IMR-90 (cell line): ENCODE measurements at regions not wholly inside any gene's neighbourhood (a gene's known extent, or its start where the extent isn't known, plus 50 kb on each side); places are given as distances from the start of the nearest gene placed in this dataset.

Source experiments
- ATAC-seq: fragments of 200-7000 bp; cut with Tn5 transposase; 2 replicates; pipeline ENCODE4 v1.9.1; 2020; ENCODE audit warnings: low read depth, mild to moderate bottlenecking, moderate library complexity
- BruUV-seq: library from RNA; stranded (reverse); fragments of 400-500 nt; replicated peaks from 2 replicates; lab custom pipeline; 2021; lab: Mats Ljungman, UMichigan
- CTCF ChIA-PET: fragments of 300-600 bp; formaldehyde crosslinking; extraction: SDS; loops from one replicate; lab custom pipeline; 2021; ENCODE audit warnings: antibody characterized with exemption; lab: Yijun Ruan, JAX
- POLR2A ChIA-PET: fragments of 300-600 bp; sonication (Branson Sonifier 250); formaldehyde crosslinking; loops from one replicate; lab custom pipeline; 2022; ENCODE audit warnings: antibody characterized with exemption; ENCODE audit not compliant: unreplicated experiment; lab: Charles Lee
- DNase-seq: peaks from one replicate; pipeline ENCODE4 v3.0.0; 2013
- H2AFZ ChIP-seq: replicated peaks from 2 replicates; pipeline ENCODE3; 2013; ENCODE audit warnings: low read length, mild to moderate bottlenecking; ENCODE audit not compliant: poor library complexity
- H2AK5ac ChIP-seq: 2 replicates; pipeline ENCODE4 v1.6.1; 2013; ENCODE audit warnings: low read depth, low read length, inconsistent platforms
- H2AK9ac ChIP-seq: replicated peaks from 2 replicates; pipeline ENCODE3; 2013; ENCODE audit warnings: mild to moderate bottlenecking, low read depth, low read length, moderate library complexity; ENCODE audit not compliant: poor library complexity
- H2BK120ac ChIP-seq: 2 replicates; pipeline ENCODE4 v1.6.1; 2013; ENCODE audit warnings: low read depth, low read length, inconsistent platforms
- H2BK15ac ChIP-seq: 3 replicates; pipeline ENCODE4 v1.6.1; 2013; ENCODE audit warnings: low read depth, low read length, inconsistent platforms
- H2BK20ac ChIP-seq: 2 replicates; pipeline ENCODE4 v1.6.1; 2013; ENCODE audit warnings: low read depth, mild to moderate bottlenecking, inconsistent platforms, low read length, moderate library complexity
- H2BK5ac ChIP-seq: 2 replicates; pipeline ENCODE4 v1.6.1; 2013; ENCODE audit warnings: mild to moderate bottlenecking, low read depth, low read length, inconsistent platforms; ENCODE audit not compliant: poor library complexity, severe bottlenecking
- H3K14ac ChIP-seq: replicated peaks from 2 replicates; pipeline ENCODE4 v1.6.1; 2013; ENCODE audit warnings: low read depth, low read length, inconsistent platforms
- H3K18ac ChIP-seq: 2 replicates; pipeline ENCODE4 v1.6.1; 2013; ENCODE audit warnings: low read depth, low read length, control low read depth
- H3K23ac ChIP-seq: 2 replicates; pipeline ENCODE4 v1.6.1; 2013; ENCODE audit warnings: low read depth, low read length, inconsistent platforms
- H3K27ac ChIP-seq: 2 replicates; pipeline ENCODE4 v1.5.1; 2013; ENCODE audit warnings: mild to moderate bottlenecking, control low read depth, low read length; ENCODE audit not compliant: insufficient read depth
- H3K27me3 ChIP-seq: 2 replicates; pipeline ENCODE4 v1.6.1; 2013; ENCODE audit warnings: low read length; ENCODE audit not compliant: control insufficient read depth, insufficient read depth
- H3K36me3 ChIP-seq: 2 replicates; pipeline ENCODE4 v1.6.1; 2013; ENCODE audit warnings: low read length, mixed read lengths; ENCODE audit not compliant: control insufficient read depth, insufficient read depth
- H3K4ac ChIP-seq: 2 replicates; pipeline ENCODE4 v1.6.1; 2013; ENCODE audit warnings: low read depth, low read length, inconsistent platforms
- H3K4me1 ChIP-seq: 2 replicates; pipeline ENCODE4 v1.6.1; 2013; ENCODE audit warnings: low read length, mixed read lengths; ENCODE audit not compliant: control insufficient read depth, insufficient read depth
- H3K4me2 ChIP-seq: 2 replicates; pipeline ENCODE4 v1.6.1; 2013; ENCODE audit warnings: low read depth, mild to moderate bottlenecking, control low read depth, low read length, moderate library complexity
- H3K4me3 ChIP-seq: 2 replicates; pipeline ENCODE4 v1.5.1; 2013; ENCODE audit warnings: low read depth, mild to moderate bottlenecking, control low read depth, low read length, moderate library complexity; ENCODE audit not compliant: insufficient read depth
- H3K56ac ChIP-seq: 2 replicates; pipeline ENCODE4 v1.6.1; 2013; ENCODE audit warnings: low read length, inconsistent platforms; ENCODE audit not compliant: insufficient read depth; ENCODE audit errors: extremely low read depth
- H3K79me1 ChIP-seq, 2 experiments: 2 replicates each; pipeline ENCODE4 v1.6.1; 2013; ENCODE audit warnings: low read length in 2 of 2, inconsistent platforms in 1 of 2, low read depth in 1 of 2
- H3K9ac ChIP-seq: 2 replicates; pipeline ENCODE4 v1.6.1; 2013; ENCODE audit warnings: low read depth, low read length, control low read depth
- H3K9me1 ChIP-seq: 2 replicates; pipeline ENCODE4 v1.6.1; 2013; ENCODE audit warnings: low read length, inconsistent platforms; ENCODE audit not compliant: insufficient read depth
- H3K9me3 ChIP-seq: 2 replicates; pipeline ENCODE4 v1.6.1; 2013; ENCODE audit warnings: low read length; ENCODE audit not compliant: control insufficient read depth, insufficient read depth
- H4K20me1 ChIP-seq: 2 replicates; pipeline ENCODE4 v1.6.1; 2013; ENCODE audit warnings: low read length, inconsistent platforms; ENCODE audit not compliant: insufficient read depth
- H4K5ac ChIP-seq: 2 replicates; pipeline ENCODE4 v1.6.1; 2013; ENCODE audit warnings: mild to moderate bottlenecking, low read depth, low read length, control low read depth
- H4K8ac ChIP-seq, 2 experiments: 2 replicates each; pipeline ENCODE4 v1.6.1; 2013; ENCODE audit warnings: low read depth in 2 of 2, low read length in 2 of 2, control low read depth in 1 of 2, inconsistent platforms in 1 of 2
- H4K91ac ChIP-seq: 2 replicates; pipeline ENCODE4 v1.6.1; 2013; ENCODE audit warnings: low read depth, low read length, inconsistent platforms; ENCODE audit not compliant: insufficient read depth
- BHLHE40 ChIP-seq: fragments of 150-350 bp; IDR thresholded peaks from 2 replicates; pipeline ENCODE4 v1.6.1; 2016; ENCODE audit warnings: mild to moderate bottlenecking, low read depth, low read length
- CEBPB ChIP-seq: IDR thresholded peaks from 2 replicates; pipeline ENCODE4 v1.6.1; 2012; ENCODE audit warnings: low read depth, low read length, improper control_type of control experiment
- CHD1 ChIP-seq: IDR thresholded peaks from 2 replicates; pipeline ENCODE4 v1.6.1; 2012; ENCODE audit warnings: low read depth, low read length, improper control_type of control experiment
- FOS ChIP-seq: fragments of 150-350 bp; IDR thresholded peaks from 2 replicates; pipeline ENCODE4 v1.6.1; 2016; ENCODE audit warnings: low read depth, low read length
- MAFK ChIP-seq: IDR thresholded peaks from 2 replicates; pipeline ENCODE4 v1.6.1; 2012; ENCODE audit warnings: low read depth, low read length, improper control_type of control experiment
- MAZ ChIP-seq: IDR thresholded peaks from 2 replicates; pipeline ENCODE4 v1.6.1; 2012; ENCODE audit warnings: low read depth, mild to moderate bottlenecking, low read length, improper control_type of control experiment, moderate library complexity, borderline replicate concordance
- MXI1 ChIP-seq: IDR thresholded peaks from 2 replicates; pipeline ENCODE4 v1.6.1; 2012; ENCODE audit warnings: low read depth, mild to moderate bottlenecking, low read length, moderate library complexity, borderline replicate concordance
- NFE2L2 ChIP-seq: fragments of 150-350 bp; IDR thresholded peaks from 2 replicates; pipeline ENCODE4 v1.6.1; 2016; ENCODE audit warnings: low read depth, mild to moderate bottlenecking, low read length
- POLR2A ChIP-seq: IDR thresholded peaks from 2 replicates; pipeline ENCODE4 v1.6.1; 2012; ENCODE audit warnings: mild to moderate bottlenecking, low read depth, low read length
- RAD21 ChIP-seq: IDR thresholded peaks from 2 replicates; pipeline ENCODE4 v1.6.1; 2012; ENCODE audit warnings: low read length, improper control_type of control experiment
- RCOR1 ChIP-seq: IDR thresholded peaks from 2 replicates; pipeline ENCODE4 v1.6.1; 2012; ENCODE audit warnings: mild to moderate bottlenecking, low read length, improper control_type of control experiment; ENCODE audit not compliant: insufficient replicate concordance
- RFX5 ChIP-seq: IDR thresholded peaks from 2 replicates; pipeline ENCODE4 v1.8.0; 2012; ENCODE audit warnings: low read depth, mild to moderate bottlenecking, low read length, moderate library complexity
- SMC3 ChIP-seq: fragments of 150-350 bp; IDR thresholded peaks from 2 replicates; pipeline ENCODE4 v1.6.1; 2016; ENCODE audit warnings: low read depth, mild to moderate bottlenecking, antibody characterized with exemption, low read length, moderate library complexity
- WGBS, 2 experiments: methylation state at CpG; one replicate each; pipeline versions ENCODE4 v1.1.5 to v1.1.7; 2013; ENCODE audit warnings: missing lambda C conversion rate in 2 of 2; ENCODE audit not compliant: insufficient read length in 1 of 2; ENCODE audit errors: extremely low coverage in 2 of 2; 5-methylcytosine and 5-hydroxymethylcytosine counted together
- dilution Hi-C: fragments of 300-500 bp; cut with HindIII; formaldehyde crosslinking; loops from one replicate; pipeline ENCODE4 v1.14.3; 2018; ENCODE audit warnings: low sequenced_read_pairs; ENCODE audit not compliant: unreplicated experiment
- in situ Hi-C: fragments of 300-500 bp; cut with MboI; formaldehyde crosslinking; loops from 3 replicates; pipeline ENCODE4 v1.14.3; 2019; ENCODE audit warnings: low sequenced_read_pairs, inconsistent platforms, mixed read lengths
- intact Hi-C: fragments of 100-400 bp; cut with micrococcal nuclease; formaldehyde crosslinking; loops from 2 replicates; pipeline ENCODE4 v1.10.0; 2022
- TF ChIP-seq, protein P1 (sequence below): fragments of 150-350 bp; IDR thresholded peaks from 2 replicates; pipeline ENCODE4 v1.6.1; 2016; ENCODE audit warnings: low read depth, mild to moderate bottlenecking, low read length, moderate library complexity, borderline replicate concordance
- TF ChIP-seq, protein P2 (sequence below): fragments of 150-350 bp; IDR thresholded peaks from 2 replicates; pipeline ENCODE4 v1.6.1; 2017; ENCODE audit warnings: mild to moderate bottlenecking, antibody characterized with exemption, low read length, low read depth
- TF ChIP-seq, protein P3 (sequence below): conservative IDR thresholded peaks from 2 replicates; pipeline ENCODE4 v1.5.1; 2012; ENCODE audit warnings: mild to moderate bottlenecking, low read depth, low read length, improper control_type of control experiment

DNA sequence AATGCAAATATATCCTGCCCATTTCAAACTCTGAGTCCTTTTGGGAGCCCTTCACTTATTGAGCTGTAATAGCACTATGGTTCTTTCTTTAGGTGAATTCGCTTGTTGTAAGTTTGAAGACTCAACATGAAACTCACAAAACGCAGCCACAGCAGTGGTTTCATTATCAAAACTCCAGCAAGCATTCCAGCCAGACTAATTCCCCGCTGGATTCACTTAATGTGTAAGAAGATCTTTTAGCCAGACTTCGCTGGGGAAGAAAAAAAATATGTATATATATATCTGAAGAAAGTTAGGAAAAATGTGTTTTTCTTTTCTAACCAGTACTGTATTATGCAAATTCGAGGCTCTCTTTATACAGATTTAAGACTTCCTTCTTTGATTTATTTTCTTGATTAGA, 241.1 kb downstream of the WNT5A start:
- intact Hi-C loops = no loop called here
- Histone ChIP-seq H3K23ac (no peak overlapping the region), H2AK9ac (no peak overlapping the region), H2BK120ac (peak overlapping the region; percentile 57), H3K4me1 (peaks cover 2% of the 10 kb centered on the region; the same call in 1 of the 2 replicates), H3K27ac (peak overlapping the region; percentile 13; the same call in 1 of the 2 replicates), H2BK5ac (peak overlapping the region; percentile 19), H3K79me1 (no peaks in the 10 kb centered on the region), H4K20me1 (no peaks in the 10 kb centered on the region), H3K9ac (peak overlapping the region; percentile 46; the same call in 1 of the 2 replicates), H3K4me2 (peak overlapping the region; percentile 77; the same call in 1 of the 2 replicates), H3K27me3 (no peaks in the 10 kb centered on the region), H3K4me3 (no peak overlapping the region), H4K5ac (peak overlapping the region; percentile 19; the same call in 1 of the 2 replicates), H2BK20ac (peak overlapping the region; percentile 32; the same call in 1 of the 2 replicates), H4K8ac (peak overlapping the region; percentile 24 to 72; a peak in 2 of 4 replicates), H2AFZ (no peak overlapping the region), H3K18ac (peak overlapping the region; percentile 63), H3K4ac (no peak overlapping the region; the same call in 1 of the 2 replicates), H3K9me3 (peaks cover 4% of the 10 kb centered on the region; the same call in 1 of the 2 replicates), H4K91ac (peak overlapping the region; percentile 45; the same call in 1 of the 2 replicates), H3K56ac (no peak overlapping the region; the same call in 1 of the 2 replicates), H2AK5ac (no peak overlapping the region), H3K36me3 (no peaks in the 10 kb centered on the region), H3K9me1 (no peaks in the 10 kb centered on the region), H2BK15ac (peak overlapping the region; percentile 94; the same call in 2 of the 3 replicates), H3K14ac (no peak overlapping the region)
- DNase-seq (peak; percentile 38), ATAC-seq (peak; percentile 37; the same call in 1 of the 2 replicates)
- ChIA-PET CTCF (no interaction called here), POLR2A (no interaction called here)
- no CpG with 5 or more reads among the region's 5 CpGs for WGBS, 2 experiments
- in situ Hi-C loops = no loop called here
- BruUV-seq = no TSS peak
- dilution Hi-C loops = no loop called here
- TF ChIP-seq, protein P1, sequence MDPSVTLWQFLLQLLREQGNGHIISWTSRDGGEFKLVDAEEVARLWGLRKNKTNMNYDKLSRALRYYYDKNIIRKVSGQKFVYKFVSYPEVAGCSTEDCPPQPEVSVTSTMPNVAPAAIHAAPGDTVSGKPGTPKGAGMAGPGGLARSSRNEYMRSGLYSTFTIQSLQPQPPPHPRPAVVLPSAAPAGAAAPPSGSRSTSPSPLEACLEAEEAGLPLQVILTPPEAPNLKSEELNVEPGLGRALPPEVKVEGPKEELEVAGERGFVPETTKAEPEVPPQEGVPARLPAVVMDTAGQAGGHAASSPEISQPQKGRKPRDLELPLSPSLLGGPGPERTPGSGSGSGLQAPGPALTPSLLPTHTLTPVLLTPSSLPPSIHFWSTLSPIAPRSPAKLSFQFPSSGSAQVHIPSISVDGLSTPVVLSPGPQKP = no peak
- no peak for TF ChIP-seq MXI1
- no peak for TF ChIP-seq SMC3
- no peak for TF ChIP-seq BHLHE40
- no peak for TF ChIP-seq RFX5
- TF ChIP-seq MAFK = no peak
- no peak for TF ChIP-seq RCOR1
- no peak for TF ChIP-seq NFE2L2
- TF ChIP-seq, protein P2, sequence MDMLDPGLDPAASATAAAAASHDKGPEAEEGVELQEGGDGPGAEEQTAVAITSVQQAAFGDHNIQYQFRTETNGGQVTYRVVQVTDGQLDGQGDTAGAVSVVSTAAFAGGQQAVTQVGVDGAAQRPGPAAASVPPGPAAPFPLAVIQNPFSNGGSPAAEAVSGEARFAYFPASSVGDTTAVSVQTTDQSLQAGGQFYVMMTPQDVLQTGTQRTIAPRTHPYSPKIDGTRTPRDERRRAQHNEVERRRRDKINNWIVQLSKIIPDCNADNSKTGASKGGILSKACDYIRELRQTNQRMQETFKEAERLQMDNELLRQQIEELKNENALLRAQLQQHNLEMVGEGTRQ = no peak
- no peak for TF ChIP-seq MAZ
- no peak for TF ChIP-seq CHD1
- no peak for TF ChIP-seq CEBPB
- no peak for TF ChIP-seq RAD21
- TF ChIP-seq, protein P3, sequence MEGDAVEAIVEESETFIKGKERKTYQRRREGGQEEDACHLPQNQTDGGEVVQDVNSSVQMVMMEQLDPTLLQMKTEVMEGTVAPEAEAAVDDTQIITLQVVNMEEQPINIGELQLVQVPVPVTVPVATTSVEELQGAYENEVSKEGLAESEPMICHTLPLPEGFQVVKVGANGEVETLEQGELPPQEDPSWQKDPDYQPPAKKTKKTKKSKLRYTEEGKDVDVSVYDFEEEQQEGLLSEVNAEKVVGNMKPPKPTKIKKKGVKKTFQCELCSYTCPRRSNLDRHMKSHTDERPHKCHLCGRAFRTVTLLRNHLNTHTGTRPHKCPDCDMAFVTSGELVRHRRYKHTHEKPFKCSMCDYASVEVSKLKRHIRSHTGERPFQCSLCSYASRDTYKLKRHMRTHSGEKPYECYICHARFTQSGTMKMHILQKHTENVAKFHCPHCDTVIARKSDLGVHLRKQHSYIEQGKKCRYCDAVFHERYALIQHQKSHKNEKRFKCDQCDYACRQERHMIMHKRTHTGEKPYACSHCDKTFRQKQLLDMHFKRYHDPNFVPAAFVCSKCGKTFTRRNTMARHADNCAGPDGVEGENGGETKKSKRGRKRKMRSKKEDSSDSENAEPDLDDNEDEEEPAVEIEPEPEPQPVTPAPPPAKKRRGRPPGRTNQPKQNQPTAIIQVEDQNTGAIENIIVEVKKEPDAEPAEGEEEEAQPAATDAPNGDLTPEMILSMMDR = no peak
- no peak for TF ChIP-seq FOS
- TF ChIP-seq POLR2A = no peak
